ENCODE measurements at regions not wholly inside any gene's neighbourhood (a gene's known extent, or its start where the extent isn't known, plus 50 kb on each side); places are given as distances from the start of the nearest gene placed in this dataset.

GRCh38 chr15:77553695-77554094 is 79.0 kb downstream of the LINGO1 start:
- WGBS (ENCODE audit: low lambda C conversion rate) = 69% methylated on average over 6 of the region's 6 CpGs
- H3K4me3 ChIP-seq (ENCODE audit: low read depth in 2 of 2, low read length in 1 of 2) = no peak overlapping the region
- no peaks in the 10 kb centered on the region for H3K27me3 ChIP-seq (ENCODE audit: insufficient read depth)
- H3K9ac ChIP-seq = no peak overlapping the region
- CTCF ChIA-PET = interaction anchor here (1.1 to 1.7 kb wide), 2 partner anchors 10 to 12 kb away, joined by 3 to 8 read pairs; no protein-coding TSS in a partner anchor
- no peaks in the 10 kb centered on the region for H3K9me2 ChIP-seq
- no peaks in the 10 kb centered on the region for H3K36me3 ChIP-seq (replicated peaks in 1 of 2; ENCODE audit: control insufficient read depth in 1 of 2, insufficient read depth in 2 of 2, low read length in 1 of 2)
- no peaks in the 10 kb centered on the region for H3F3A ChIP-seq (replicated peaks; ENCODE audit: insufficient read depth)
- H3K79me2 ChIP-seq (ENCODE audit: insufficient read depth) = no peaks in the 10 kb centered on the region
- H2AFZ ChIP-seq (ENCODE audit: low read depth) = no peak overlapping the region
- H4K20me1 ChIP-seq (ENCODE audit: insufficient read depth) = no peaks in the 10 kb centered on the region
- H3K27ac ChIP-seq (ENCODE audit: low read depth in 2 of 2, low read length in 1 of 2) = no peak overlapping the region
- H3K4me2 ChIP-seq = no peak overlapping the region
- H3K4me1 ChIP-seq (ENCODE audit: control insufficient read depth in 1 of 2, insufficient read depth in 2 of 2, low read depth in 1 of 2, low read length in 1 of 2) = peaks cover 0 to 11% of the 10 kb centered on the region in 2 experiments; a peak in 1 of 4 replicates
- TF ChIP-seq GATA2 (CRISPR knock-in tag; IDR thresholded peaks at IDR 0.05) (no peak), NFIC (IDR thresholded peaks at IDR 0.05; ENCODE audit: borderline replicate concordance) (no peak), FOXJ3 (CRISPR knock-in tag; IDR thresholded peaks at IDR 0.05) (no peak), MEF2A (IDR thresholded peaks at IDR 0.05; ENCODE audit: borderline replicate concordance, low read depth) (no peak)
- H3K9me3 ChIP-seq = no peaks in the 10 kb centered on the region
- no peak for DNase-seq
- POLR2A ChIA-PET = no interaction called here

GRCh38 chr15:77553257-77553656 is 79.5 kb downstream of the LINGO1 start:
- CTCF ChIA-PET = interaction anchor here (1.1 to 1.7 kb wide), 2 partner anchors 10 to 13 kb away, joined by 3 to 8 read pairs; no protein-coding TSS in a partner anchor
- WGBS (ENCODE audit: low lambda C conversion rate) = 93% methylated on average over 3 of the region's 3 CpGs
- Histone ChIP-seq H3K9me3 (no peaks in the 10 kb centered on the region), H3K9ac (no peak overlapping the region), H3K36me3 (replicated peaks in 1 of 2; ENCODE audit: control insufficient read depth in 1 of 2, insufficient read depth in 2 of 2, low read length in 1 of 2) (no peaks in the 10 kb centered on the region), H3K27me3 (ENCODE audit: insufficient read depth) (no peaks in the 10 kb centered on the region), H3F3A (replicated peaks; ENCODE audit: insufficient read depth) (no peaks in the 10 kb centered on the region), H3K4me1 (ENCODE audit: control insufficient read depth in 1 of 2, insufficient read depth in 2 of 2, low read depth in 1 of 2, low read length in 1 of 2) (peaks cover 0 to 11% of the 10 kb centered on the region in 2 experiments; a peak in 1 of 4 replicates), H2AFZ (ENCODE audit: low read depth) (no peak overlapping the region), H4K20me1 (ENCODE audit: insufficient read depth) (no peaks in the 10 kb centered on the region), H3K79me2 (ENCODE audit: insufficient read depth) (no peaks in the 10 kb centered on the region), H3K9me2 (no peaks in the 10 kb centered on the region), H3K4me3 (ENCODE audit: low read depth in 2 of 2, low read length in 1 of 2) (no peak overlapping the region), H3K27ac (ENCODE audit: low read depth in 2 of 2, low read length in 1 of 2) (no peak overlapping the region), H3K4me2 (no peak overlapping the region)
- DNase-seq = no peak
- no peak for TF ChIP-seq NFIC (IDR thresholded peaks at IDR 0.05; ENCODE audit: borderline replicate concordance)
- TF ChIP-seq FOXM1 (IDR thresholded peaks at IDR 0.05; ENCODE audit: low read depth) = no peak
- no peak for TF ChIP-seq EP300 (IDR thresholded peaks at IDR 0.05; ENCODE audit: borderline replicate concordance in 1 of 2, low read depth in 1 of 2, low read length in 1 of 2)
- POLR2A ChIA-PET = no interaction called here

GRCh38 chr15:77552066-77552465 is 80.6 kb downstream of the LINGO1 start:
- Histone ChIP-seq H3K9ac (no peak overlapping the region), H3K36me3 (replicated peaks in 1 of 2; ENCODE audit: control insufficient read depth in 1 of 2, insufficient read depth in 2 of 2, low read length in 1 of 2) (no peaks in the 10 kb centered on the region), H3K9me3 (no peaks in the 10 kb centered on the region), H3K27ac (ENCODE audit: low read depth in 2 of 2, low read length in 1 of 2) (no peak overlapping the region), H3K79me2 (ENCODE audit: insufficient read depth) (no peaks in the 10 kb centered on the region), H3K9me2 (no peaks in the 10 kb centered on the region), H3K4me3 (ENCODE audit: low read depth in 2 of 2, low read length in 1 of 2) (no peak overlapping the region), H3K4me2 (no peak overlapping the region), H4K20me1 (ENCODE audit: insufficient read depth) (no peaks in the 10 kb centered on the region), H2AFZ (ENCODE audit: low read depth) (no peak overlapping the region), H3K4me1 (ENCODE audit: control insufficient read depth in 1 of 2, insufficient read depth in 2 of 2, low read depth in 1 of 2, low read length in 1 of 2) (peaks cover 0 to 11% of the 10 kb centered on the region in 2 experiments; a peak in 1 of 4 replicates), H3F3A (replicated peaks; ENCODE audit: insufficient read depth) (no peaks in the 10 kb centered on the region), H3K27me3 (ENCODE audit: insufficient read depth) (no peaks in the 10 kb centered on the region)
- no CpG with 5 or more reads among the region's 4 CpGs for WGBS (ENCODE audit: low lambda C conversion rate)
- ChIA-PET CTCF (interaction anchor here (1.4 kb wide), 2 partner anchors 8 to 433 kb away, joined by 4 to 11 read pairs; no protein-coding TSS in a partner anchor), POLR2A (no interaction called here)
- DNase-seq = no peak
- no peak for TF ChIP-seq FOXM1 (IDR thresholded peaks at IDR 0.05; ENCODE audit: low read depth)
- TF ChIP-seq RXRA (IDR thresholded peaks at IDR 0.05; ENCODE audit: borderline replicate concordance, low read depth) = no peak
- no peak for TF ChIP-seq IRF3 (IDR thresholded peaks at IDR 0.05; ENCODE audit: low read depth, low read length)
- TF ChIP-seq ZBTB33 (IDR thresholded peaks at IDR 0.05; ENCODE audit: borderline replicate concordance, low read depth) = no peak
- TF ChIP-seq YY1 (IDR thresholded peaks at IDR 0.05; ENCODE audit: low read depth) = no peak
- TF ChIP-seq USF1 (IDR thresholded peaks at IDR 0.05; ENCODE audit: borderline replicate concordance, low read depth) = no peak
- TF ChIP-seq RFX5 (IDR thresholded peaks at IDR 0.05; ENCODE audit: low read length) = no peak
- TF ChIP-seq FOXJ3 (CRISPR knock-in tag; IDR thresholded peaks at IDR 0.05) = no peak
- TF ChIP-seq EZH2phosphoT487 (IDR thresholded peaks at IDR 0.05; ENCODE audit: borderline replicate concordance, low read depth) = no peak
- no peak for TF ChIP-seq EP300 (IDR thresholded peaks at IDR 0.05; ENCODE audit: borderline replicate concordance in 1 of 2, low read depth in 1 of 2, low read length in 1 of 2)
- TF ChIP-seq GABPA (IDR thresholded peaks at IDR 0.05; ENCODE audit: low read depth) = no peak
